Thoracic aorta (tissue), 2 donors: ENCODE measurements at regions not wholly inside any gene's neighbourhood (a gene's known extent, or its start where the extent isn't known, plus 50 kb on each side); places are given as distances from the start of the nearest gene placed in this dataset.

Experiments
- ATAC-seq: fragments of 150-250 bp; one replicate; pipeline ENCODE4 v1.8.0; 2017; ENCODE audit warnings: low read depth; ENCODE audit not compliant: insufficient number of reproducible peaks, low FRiP score
- DNase-seq: peaks from one replicate; pipeline ENCODE4 v3.0.0-alpha.2; 2020; ENCODE audit warnings: low spot score
- H3K27ac ChIP-seq, 2 donors: fragments of 200-600 bp; sonication (generic); 1 replicate in 1 of 2; 2 replicates in 1 of 2; pipeline ENCODE4 v1.5.1; 2016; ENCODE audit warnings: mild to moderate bottlenecking in 2 of 2, moderate library complexity in 2 of 2
- H3K27me3 ChIP-seq: fragments of 200-600 bp; sonication (generic); replicated peaks from 2 replicates; pipeline ENCODE4 v1.6.0; 2016; ENCODE audit warnings: mild to moderate bottlenecking; ENCODE audit not compliant: insufficient read depth
- H3K36me3 ChIP-seq: fragments of 200-600 bp; sonication (generic); one replicate; pipeline ENCODE4 v1.5.1; 2016
- H3K4me1 ChIP-seq, 2 donors: fragments of 200-600 bp; sonication (generic); 1 replicate in 1 of 2; 2 replicates in 1 of 2; pipeline versions ENCODE4 v1.5.1 to v1.6.0; 2016; ENCODE audit warnings: low read depth in 2 of 2, mild to moderate bottlenecking in 1 of 2; ENCODE audit not compliant: control insufficient read depth in 1 of 2
- H3K4me3 ChIP-seq: fragments of 200-600 bp; sonication (generic); 2 replicates; pipeline ENCODE4 v1.5.1; 2016; ENCODE audit warnings: mild to moderate bottlenecking
- H3K9me3 ChIP-seq: fragments of 200-600 bp; sonication (generic); 2 replicates; pipeline ENCODE4 v1.5.1; 2016
- CTCF ChIP-seq: fragments of 200-600 bp; sonication (generic); IDR thresholded peaks from one replicate; pipeline ENCODE4 v1.5.1; 2019; ENCODE audit warnings: antibody characterized with exemption

GRCh38 chr3:157752956-157753786 is 250.0 kb upstream of the VEPH1 start:
- Histone ChIP-seq H3K9me3 (no peaks in the 10 kb centered on the region), H3K4me3 (no peak overlapping the region), H3K4me1 (peaks cover 0 to under 1% of the 10 kb centered on the region in 2 donors), H3K36me3 (no peaks in the 10 kb centered on the region), H3K27ac (no peak overlapping the region), H3K27me3 (no peaks in the 10 kb centered on the region)
- no peak for TF ChIP-seq CTCF
- ATAC-seq (no peak), DNase-seq (no peak)

GRCh38 chr3:157752554-157752953 is 249.3 kb upstream of the VEPH1 start:
- no peaks in the 10 kb centered on the region for H3K36me3 ChIP-seq
- no peak overlapping the region for H3K4me3 ChIP-seq
- H3K9me3 ChIP-seq: no peaks in the 10 kb centered on the region
- H3K4me1 ChIP-seq: no peaks in the 10 kb centered on the region
- ATAC-seq (no peak), DNase-seq (no peak)
- TF ChIP-seq CTCF: no peak
- no peaks in the 10 kb centered on the region for H3K27me3 ChIP-seq
- no peak overlapping the region for H3K27ac ChIP-seq

GRCh38 chr3:157751386-157751785 is 248.2 kb upstream of the VEPH1 start:
- TF ChIP-seq CTCF: no peak
- ATAC-seq: no peak
- H3K27me3 ChIP-seq: no peaks in the 10 kb centered on the region

GRCh38 chr3:157746391-157746790 is 243.2 kb upstream of the VEPH1 start:
- TF ChIP-seq CTCF: no peak
- Histone ChIP-seq H3K9me3 (peaks cover 2% of the 10 kb centered on the region), H3K27ac (no peak overlapping the region), H3K4me1 (peaks cover 0 to under 1% of the 10 kb centered on the region in 2 donors), H3K27me3 (no peaks in the 10 kb centered on the region), H3K36me3 (no peaks in the 10 kb centered on the region), H3K4me3 (no peak overlapping the region)
- DNase-seq: no peak
- ATAC-seq: no peak

More at GRCh38 chr3:157751386-157751785, 248.2 kb upstream of the VEPH1 start:
- Histone ChIP-seq H3K4me1 (no peaks in the 10 kb centered on the region), H3K27ac (no peak overlapping the region), H3K4me3 (no peak overlapping the region), H3K36me3 (no peaks in the 10 kb centered on the region), H3K9me3 (no peaks in the 10 kb centered on the region)
- DNase-seq: no peak

- TF ChIP-seq CTCF: no peak
- DNase-seq (no peak), ATAC-seq (no peak)
- no peaks in the 10 kb centered on the region for H3K36me3 ChIP-seq
- H3K4me3 ChIP-seq: no peak overlapping the region
- no peak overlapping the region for H3K27ac ChIP-seq
- peaks cover 2% of the 10 kb centered on the region for H3K9me3 ChIP-seq
- H3K4me1 ChIP-seq: peaks cover 0 to 3% of the 10 kb centered on the region in 2 donors
- no peaks in the 10 kb centered on the region for H3K27me3 ChIP-seq
Measured at GRCh38 chr3:157741607-157742006, 238.4 kb upstream of the VEPH1 start.
